ENCODE measurements at regions not wholly inside any gene's neighbourhood (a gene's known extent, or its start where the extent isn't known, plus 50 kb on each side); places are given as distances from the start of the nearest gene placed in this dataset.

GRCh38 chr6:146957181-146958093 lies 246.8 kb upstream of the STXBP5 start:
- H3K9me3 ChIP-seq (ENCODE audit: severe bottlenecking), result no peaks in the 10 kb centered on the region
- H3K27me3 ChIP-seq (ENCODE audit: insufficient read depth, poor library complexity, severe bottlenecking), result no peaks in the 10 kb centered on the region
- H3K36me3 ChIP-seq (ENCODE audit: low read depth), result no peaks in the 10 kb centered on the region
- TF ChIP-seq, protein P1, sequence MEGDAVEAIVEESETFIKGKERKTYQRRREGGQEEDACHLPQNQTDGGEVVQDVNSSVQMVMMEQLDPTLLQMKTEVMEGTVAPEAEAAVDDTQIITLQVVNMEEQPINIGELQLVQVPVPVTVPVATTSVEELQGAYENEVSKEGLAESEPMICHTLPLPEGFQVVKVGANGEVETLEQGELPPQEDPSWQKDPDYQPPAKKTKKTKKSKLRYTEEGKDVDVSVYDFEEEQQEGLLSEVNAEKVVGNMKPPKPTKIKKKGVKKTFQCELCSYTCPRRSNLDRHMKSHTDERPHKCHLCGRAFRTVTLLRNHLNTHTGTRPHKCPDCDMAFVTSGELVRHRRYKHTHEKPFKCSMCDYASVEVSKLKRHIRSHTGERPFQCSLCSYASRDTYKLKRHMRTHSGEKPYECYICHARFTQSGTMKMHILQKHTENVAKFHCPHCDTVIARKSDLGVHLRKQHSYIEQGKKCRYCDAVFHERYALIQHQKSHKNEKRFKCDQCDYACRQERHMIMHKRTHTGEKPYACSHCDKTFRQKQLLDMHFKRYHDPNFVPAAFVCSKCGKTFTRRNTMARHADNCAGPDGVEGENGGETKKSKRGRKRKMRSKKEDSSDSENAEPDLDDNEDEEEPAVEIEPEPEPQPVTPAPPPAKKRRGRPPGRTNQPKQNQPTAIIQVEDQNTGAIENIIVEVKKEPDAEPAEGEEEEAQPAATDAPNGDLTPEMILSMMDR (IDR thresholded peaks at IDR 0.05; ENCODE audit: poor library complexity, severe bottlenecking), result no peak
- no peak overlapping the region for H3K27ac ChIP-seq (ENCODE audit: poor library complexity, severe bottlenecking)
- DNase-seq (ENCODE audit: low spot score) (no peak), ATAC-seq (ENCODE audit: low read depth) (no peak)
- H3K4me1 ChIP-seq (ENCODE audit: insufficient read depth, poor library complexity, severe bottlenecking), result peaks cover 10% of the 10 kb centered on the region
- no peak overlapping the region for H3K4me3 ChIP-seq (ENCODE audit: severe bottlenecking)

GRCh38 chr6:146961831-146962230 lies 242.4 kb upstream of the STXBP5 start:
- no peak for DNase-seq (ENCODE audit: low spot score)
- Histone ChIP-seq H3K27me3 (ENCODE audit: insufficient read depth, poor library complexity, severe bottlenecking) (no peaks in the 10 kb centered on the region), H3K4me3 (ENCODE audit: severe bottlenecking) (no peak overlapping the region), H3K4me1 (ENCODE audit: insufficient read depth, poor library complexity, severe bottlenecking) (peaks cover 10% of the 10 kb centered on the region), H3K36me3 (ENCODE audit: low read depth) (no peaks in the 10 kb centered on the region), H3K9me3 (ENCODE audit: severe bottlenecking) (peaks cover 9% of the 10 kb centered on the region), H3K27ac (ENCODE audit: poor library complexity, severe bottlenecking) (no peak overlapping the region)
- ATAC-seq (ENCODE audit: low read depth), result peak; percentile 56; the same call in 1 of the 3 replicates
- TF ChIP-seq, protein P1 (IDR thresholded peaks at IDR 0.05; ENCODE audit: poor library complexity, severe bottlenecking), result no peak

GRCh38 chr6:146962329-146962728 lies 241.9 kb upstream of the STXBP5 start:
- no peak overlapping the region for H3K4me3 ChIP-seq (ENCODE audit: severe bottlenecking)
- no peak for DNase-seq (ENCODE audit: low spot score)

DNA sequence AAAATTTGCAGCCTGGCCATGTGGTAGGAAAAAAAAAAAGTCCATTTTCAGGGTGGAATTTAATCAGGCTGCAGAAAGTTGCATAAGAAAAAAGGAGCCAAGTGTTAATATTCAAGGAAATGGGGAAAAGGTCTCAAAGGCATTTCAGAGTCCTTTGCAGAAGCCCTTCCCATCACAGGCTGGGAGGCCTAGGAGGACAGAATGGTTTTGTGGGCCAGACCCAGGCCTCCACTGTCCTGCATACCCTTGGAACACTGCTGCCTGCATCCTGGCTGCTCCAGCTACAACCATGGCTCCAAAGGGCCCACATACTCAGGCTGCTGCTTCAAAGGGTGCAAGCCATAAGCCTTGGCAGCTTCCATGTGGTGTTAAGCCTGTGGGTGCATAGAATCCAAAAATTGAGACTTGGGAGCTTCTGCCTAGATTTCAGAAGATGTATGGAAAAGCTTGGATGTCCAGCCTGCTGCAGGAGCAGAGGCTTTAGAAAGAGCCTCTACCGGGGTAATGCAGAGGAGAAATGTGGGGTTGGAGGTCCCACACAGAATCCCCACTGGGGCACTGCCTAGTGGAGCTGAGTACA lies 239.0 kb upstream of the STXBP5 start:
- Histone ChIP-seq H3K27ac (ENCODE audit: poor library complexity, severe bottlenecking) (no peak overlapping the region), H3K4me1 (ENCODE audit: insufficient read depth, poor library complexity, severe bottlenecking) (peaks cover 22% of the 10 kb centered on the region), H3K36me3 (ENCODE audit: low read depth) (no peaks in the 10 kb centered on the region), H3K9me3 (ENCODE audit: severe bottlenecking) (peaks cover 9% of the 10 kb centered on the region), H3K4me3 (ENCODE audit: severe bottlenecking) (no peak overlapping the region), H3K27me3 (ENCODE audit: insufficient read depth, poor library complexity, severe bottlenecking) (no peaks in the 10 kb centered on the region)
- ATAC-seq (ENCODE audit: low read depth) (no peak), DNase-seq (ENCODE audit: low spot score) (no peak)
- TF ChIP-seq, protein P1 (IDR thresholded peaks at IDR 0.05; ENCODE audit: poor library complexity, severe bottlenecking), result no peak

More at GRCh38 chr6:146962329-146962728, 241.9 kb upstream of the STXBP5 start:
- Histone ChIP-seq H3K27me3 (ENCODE audit: insufficient read depth, poor library complexity, severe bottlenecking) (no peaks in the 10 kb centered on the region), H3K27ac (ENCODE audit: poor library complexity, severe bottlenecking) (no peak overlapping the region), H3K9me3 (ENCODE audit: severe bottlenecking) (peaks cover 9% of the 10 kb centered on the region), H3K4me1 (ENCODE audit: insufficient read depth, poor library complexity, severe bottlenecking) (peaks cover 10% of the 10 kb centered on the region), H3K36me3 (ENCODE audit: low read depth) (no peaks in the 10 kb centered on the region)
- TF ChIP-seq, protein P1 (IDR thresholded peaks at IDR 0.05; ENCODE audit: poor library complexity, severe bottlenecking), result no peak
- ATAC-seq (ENCODE audit: low read depth), result no peak

Data from RWPE2 (cell line).